Lower leg skin (tissue), 3 donors: ENCODE measurements at regions not wholly inside any gene's neighbourhood (a gene's known extent, or its start where the extent isn't known, plus 50 kb on each side); places are given as distances from the start of the nearest gene placed in this dataset.

Experiments used
- CTCF ChIP-seq, 3 donors: fragments of 450-650 bp; IDR thresholded peaks; one replicate each; pipeline ENCODE4 v1.5.1; 2016; ENCODE audit warnings: antibody characterized with exemption in 3 of 3, mild to moderate bottlenecking in 3 of 3, moderate library complexity in 2 of 3
- POLR2A ChIP-seq, 2 donors: fragments of 450-650 bp; IDR thresholded peaks; one replicate each; pipeline ENCODE4 v1.6.1; 2016 to 2017; ENCODE audit warnings: antibody characterized with exemption in 2 of 2, mild to moderate bottlenecking in 1 of 2, moderate library complexity in 1 of 2

- no peak for TF ChIP-seq CTCF (IDR thresholded peaks at IDR 0.05)
- no peak for TF ChIP-seq POLR2A (IDR thresholded peaks at IDR 0.05)
These were observed 176.2 kb downstream of the DIRAS2 start for GRCh38 chr9:90466441-90466840.
